HCT116 (cell line): ENCODE measurements at regions not wholly inside any gene's neighbourhood (a gene's known extent, or its start where the extent isn't known, plus 50 kb on each side); places are given as distances from the start of the nearest gene placed in this dataset.

Experiments used
- ATAC-seq: fragments of 200-7000 bp; cut with Tn5 transposase; 2 replicates; pipeline ENCODE4 v1.9.1; 2020; ENCODE audit warnings: mild to moderate bottlenecking, moderate library complexity
- BruUV-seq: library from RNA; stranded (reverse); fragments of 400-500 nt; replicated peaks from 2 replicates; lab custom pipeline; 2021; lab: Mats Ljungman, UMichigan
- CTCF ChIA-PET: fragments of 300-600 bp; sonication (Branson Sonifier 250); formaldehyde crosslinking; loops from one replicate; lab custom pipeline; 2021; ENCODE audit warnings: antibody characterized with exemption; lab: Charles Lee
- POLR2A ChIA-PET: fragments of 300-600, 350-600 bp; sonication (Branson Sonifier 250); formaldehyde crosslinking; loops from one replicate; lab custom pipeline; 2021; ENCODE audit warnings: antibody characterized with exemption; lab: Charles Lee
- RAD21 ChIA-PET, 2 experiments: fragments of 300-600 bp; sonication (Branson Sonifier 250); formaldehyde crosslinking; loops; one replicate each; lab custom pipeline; 2023; ENCODE audit warnings: low total read pairs in 2 of 2; ENCODE audit not compliant: uncharacterized antibody in 2 of 2, unreplicated experiment in 2 of 2, low non-redundant PET in 1 of 2; lab: Charles Lee
- DNase-seq: peaks from one replicate; pipeline ENCODE4 v3.0.0-alpha.2; 2010; ENCODE audit warnings: low read depth, low spot score
- H2AFZ ChIP-seq: fragments of 200-600 bp; shearing (Covaris generic), sonication (generic); 2 replicates; pipeline ENCODE4 v1.6.1; 2017; ENCODE audit warnings: low read depth, mixed run types, mixed read lengths, antibody characterized with exemption, low read length; ENCODE audit not compliant: poor library complexity, severe bottlenecking
- H3K27ac ChIP-seq: 2 replicates; pipeline ENCODE4 v1.5.1; 2012; ENCODE audit warnings: low read depth, low read length
- H3K27me3 ChIP-seq: fragments of 200-600 bp; sonication (generic); 2 replicates; pipeline ENCODE4 v1.6.1; 2016; ENCODE audit warnings: mixed run types, low read length, mixed read lengths; ENCODE audit not compliant: insufficient read depth
- H3K36me3 ChIP-seq, 2 experiments: fragments of 200-500 bp in 1 of 2; fragments of 200-600 bp in 1 of 2; sonication (Bioruptor generic) in 1 of 2; sonication (generic) in 1 of 2; 2 replicates each; pipeline versions ENCODE4 v1.5.1 to v1.6.1; 2014 to 2016; ENCODE audit warnings: low read length in 2 of 2, inconsistent platforms in 1 of 2, mixed read lengths in 1 of 2, mixed run types in 1 of 2; ENCODE audit not compliant: insufficient read depth in 2 of 2, control insufficient read depth in 1 of 2
- H3K4me1 ChIP-seq, 2 experiments: fragments of 200-600 bp in 1 of 2; sonication (generic) in 1 of 2; 2 replicates each; pipeline versions ENCODE4 v1.5.1 to v1.6.1; 2012 to 2017; ENCODE audit warnings: low read length in 2 of 2, inconsistent platforms in 1 of 2, mild to moderate bottlenecking in 1 of 2, mixed read lengths in 1 of 2, mixed run types in 1 of 2, moderate library complexity in 1 of 2; ENCODE audit not compliant: insufficient read depth in 2 of 2, control insufficient read depth in 1 of 2
- H3K4me2 ChIP-seq: fragments of 200-600 bp; sonication (generic); 2 replicates; pipeline ENCODE4 v1.6.1; 2017; ENCODE audit warnings: mixed run types, low read length, mixed read lengths
- H3K4me3 ChIP-seq, 2 experiments: fragments of 200-600 bp in 1 of 2; sonication (generic) in 1 of 2; replicated peaks in 1 of 2; 2 replicates each; pipeline ENCODE4 v1.5.1; 2011 to 2016; ENCODE audit warnings: low read length in 2 of 2, control low read depth in 1 of 2, low read depth in 1 of 2, mild to moderate bottlenecking in 1 of 2, mixed read lengths in 1 of 2, mixed run types in 1 of 2
- H3K79me2 ChIP-seq: fragments of 200-600 bp; sonication (generic); 2 replicates; pipeline ENCODE4 v1.6.1; 2017; ENCODE audit warnings: mild to moderate bottlenecking, mixed run types, low read length, moderate library complexity, mixed read lengths; ENCODE audit not compliant: insufficient read depth
- H3K9ac ChIP-seq: fragments of 200-600 bp; sonication (generic); 2 replicates; pipeline ENCODE4 v1.6.1; 2016; ENCODE audit warnings: low read length, mixed read lengths
- H3K9me2 ChIP-seq: fragments of 200-600 bp; sonication (generic), shearing (Covaris generic); 2 replicates; pipeline ENCODE4 v1.6.1; 2017; ENCODE audit warnings: mixed run types, mild to moderate bottlenecking, moderate library complexity; ENCODE audit not compliant: insufficient read depth
- H3K9me3 ChIP-seq, 2 experiments: fragments of 200-500 bp in 1 of 2; fragments of 200-600 bp in 1 of 2; sonication (Bioruptor generic) in 1 of 2; sonication (generic) in 1 of 2; 2 replicates each; pipeline ENCODE4 v1.6.1; 2014 to 2017; ENCODE audit warnings: low read length in 2 of 2, mixed read lengths in 2 of 2, inconsistent platforms in 1 of 2, low read depth in 1 of 2, mild to moderate bottlenecking in 1 of 2, mixed run types in 1 of 2, moderate library complexity in 1 of 2; ENCODE audit not compliant: control insufficient read depth in 1 of 2, insufficient read depth in 1 of 2
- H4K20me1 ChIP-seq: fragments of 200-600 bp; sonication (generic), shearing (Covaris generic); 2 replicates; pipeline ENCODE4 v1.6.1; 2017; ENCODE audit warnings: mixed run types, mild to moderate bottlenecking, moderate library complexity; ENCODE audit not compliant: insufficient read depth
- CEBPB ChIP-seq: IDR thresholded peaks from 2 replicates; pipeline ENCODE4 v1.6.1; 2012; ENCODE audit warnings: low read depth
- EGR1 ChIP-seq: IDR thresholded peaks from 2 replicates; pipeline ENCODE4 v1.6.1; 2012; ENCODE audit warnings: low read depth
- ELF1 ChIP-seq: IDR thresholded peaks from 2 replicates; pipeline ENCODE4 v1.6.1; 2012; ENCODE audit warnings: low read depth, borderline replicate concordance
- EZH2 ChIP-seq: fragments of 200-600 bp; sonication (generic); IDR thresholded peaks from 2 replicates; pipeline ENCODE4 v1.6.1; 2017; ENCODE audit warnings: antibody characterized with exemption, mixed run types
- FOSL1 ChIP-seq: IDR thresholded peaks from 2 replicates; pipeline ENCODE4 v1.6.1; 2012; ENCODE audit warnings: low read depth
- JUND ChIP-seq: IDR thresholded peaks from 2 replicates; pipeline ENCODE4 v1.6.1; 2012
- POLR2A ChIP-seq: IDR thresholded peaks from 2 replicates; pipeline ENCODE4 v1.7.0; 2011; ENCODE audit warnings: borderline replicate concordance; ENCODE audit not compliant: insufficient read depth, insufficient read length; ENCODE audit errors: extremely low read depth
- POLR2AphosphoS5 ChIP-seq: IDR thresholded peaks from 2 replicates; pipeline ENCODE4 v1.6.1; 2011; ENCODE audit warnings: mild to moderate bottlenecking, low read depth, low read length, moderate library complexity
- RAD21 ChIP-seq: IDR thresholded peaks from 2 replicates; pipeline ENCODE4 v1.6.1; 2012; ENCODE audit warnings: low read depth, mild to moderate bottlenecking
- SIN3A ChIP-seq: IDR thresholded peaks from 2 replicates; pipeline ENCODE4 v1.6.1; 2012; ENCODE audit warnings: low read depth
- TCF7L2 ChIP-seq: IDR thresholded peaks from 2 replicates; pipeline ENCODE4 v1.7.0; 2011; ENCODE audit warnings: borderline replicate concordance, inconsistent platforms; ENCODE audit not compliant: insufficient read depth, insufficient read length; ENCODE audit errors: extremely low read depth
- YY1 ChIP-seq: IDR thresholded peaks from 2 replicates; pipeline ENCODE4 v1.6.1; 2011; ENCODE audit warnings: low read length, low read depth, moderate library complexity, mild to moderate bottlenecking; ENCODE audit not compliant: insufficient replicate concordance; ENCODE audit errors: extremely low read depth
- ZFX ChIP-seq: fragments of 450-650 bp; IDR thresholded peaks from 2 replicates; pipeline ENCODE4 v1.6.1; 2017
- intact Hi-C: fragments of 100-400 bp; cut with micrococcal nuclease; formaldehyde crosslinking; loops from 2 replicates; pipeline ENCODE4 v1.10.0; 2022
- TF ChIP-seq, protein P1 (sequence below): IDR thresholded peaks from 2 replicates; pipeline ENCODE4 v1.6.1; 2011; ENCODE audit warnings: mild to moderate bottlenecking, low read length, moderate library complexity; ENCODE audit not compliant: insufficient replicate concordance; ENCODE audit errors: extremely low read depth
- TF ChIP-seq, protein P2 (sequence below), 3 experiments: fragments of 200-600 bp in 1 of 3; sonication (generic) in 1 of 3; IDR thresholded peaks in 2 of 3; conservative IDR thresholded peaks in 1 of 3; 2 replicates each; pipeline ENCODE4 v1.5.1; 2012 to 2017; ENCODE audit warnings: low read depth in 2 of 3, low read length in 2 of 3, antibody characterized with exemption in 1 of 3, borderline replicate concordance in 1 of 3, control low read depth in 1 of 3, mild to moderate bottlenecking in 1 of 3, mixed read lengths in 1 of 3, mixed run types in 1 of 3, moderate library complexity in 1 of 3; ENCODE audit not compliant: insufficient read depth in 1 of 3
- TF ChIP-seq, protein P3 (sequence below): IDR thresholded peaks from 2 replicates; pipeline ENCODE4 v1.6.1; 2012

DNA sequence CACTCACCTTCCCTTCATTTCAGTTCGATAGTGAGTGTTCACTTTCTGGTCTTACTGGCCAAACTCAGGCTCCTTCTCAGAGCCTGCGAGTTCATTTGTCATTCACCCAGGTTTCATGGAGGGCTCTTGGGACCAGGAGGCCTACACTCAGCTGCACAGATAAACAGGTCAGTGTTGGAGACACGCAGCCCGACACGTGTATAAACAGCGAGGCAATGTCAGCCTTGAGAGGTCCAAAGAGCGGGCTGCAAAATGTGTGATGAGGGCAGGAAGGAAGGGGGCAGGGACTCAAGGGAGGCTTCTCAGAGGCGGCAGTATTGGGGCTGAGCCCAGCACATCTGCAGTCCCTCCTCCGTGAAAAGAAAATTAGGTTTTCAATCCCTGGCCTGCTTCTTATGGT is 82.6 kb upstream of the ZNF618 start:
- BruUV-seq = no TSS peak
- Histone ChIP-seq H3K9me2 (no peaks in the 10 kb centered on the region), H3K4me2 (no peak overlapping the region), H3K9ac (no peak overlapping the region), H3K9me3 (peaks cover 0 to 6% of the 10 kb centered on the region in 2 experiments; a peak in 1 of 4 replicates), H4K20me1 (no peaks in the 10 kb centered on the region), H3K4me1 (no peaks in the 10 kb centered on the region), H3K27me3 (no peaks in the 10 kb centered on the region), H3K4me3 (no peak overlapping the region), H3K27ac (no peak overlapping the region), H3K36me3 (no peaks in the 10 kb centered on the region), H2AFZ (no peak overlapping the region), H3K79me2 (no peaks in the 10 kb centered on the region)
- intact Hi-C loops = no loop called here
- RAD21 ChIA-PET = no interaction called here
- TF ChIP-seq EZH2 (no peak), TCF7L2 (no peak), EGR1 (no peak), CEBPB (no peak), YY1 (no peak), JUND (no peak), FOSL1 (no peak), RAD21 (no peak)
- TF ChIP-seq, protein P1, sequence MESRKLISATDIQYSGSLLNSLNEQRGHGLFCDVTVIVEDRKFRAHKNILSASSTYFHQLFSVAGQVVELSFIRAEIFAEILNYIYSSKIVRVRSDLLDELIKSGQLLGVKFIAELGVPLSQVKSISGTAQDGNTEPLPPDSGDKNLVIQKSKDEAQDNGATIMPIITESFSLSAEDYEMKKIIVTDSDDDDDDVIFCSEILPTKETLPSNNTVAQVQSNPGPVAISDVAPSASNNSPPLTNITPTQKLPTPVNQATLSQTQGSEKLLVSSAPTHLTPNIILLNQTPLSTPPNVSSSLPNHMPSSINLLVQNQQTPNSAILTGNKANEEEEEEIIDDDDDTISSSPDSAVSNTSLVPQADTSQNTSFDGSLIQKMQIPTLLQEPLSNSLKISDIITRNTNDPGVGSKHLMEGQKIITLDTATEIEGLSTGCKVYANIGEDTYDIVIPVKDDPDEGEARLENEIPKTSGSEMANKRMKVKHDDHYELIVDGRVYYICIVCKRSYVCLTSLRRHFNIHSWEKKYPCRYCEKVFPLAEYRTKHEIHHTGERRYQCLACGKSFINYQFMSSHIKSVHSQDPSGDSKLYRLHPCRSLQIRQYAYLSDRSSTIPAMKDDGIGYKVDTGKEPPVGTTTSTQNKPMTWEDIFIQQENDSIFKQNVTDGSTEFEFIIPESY = no peak
- no peak for ATAC-seq
- DNase-seq = no peak
- CTCF ChIA-PET = no interaction called here
- POLR2A ChIA-PET = no interaction called here

DNA sequence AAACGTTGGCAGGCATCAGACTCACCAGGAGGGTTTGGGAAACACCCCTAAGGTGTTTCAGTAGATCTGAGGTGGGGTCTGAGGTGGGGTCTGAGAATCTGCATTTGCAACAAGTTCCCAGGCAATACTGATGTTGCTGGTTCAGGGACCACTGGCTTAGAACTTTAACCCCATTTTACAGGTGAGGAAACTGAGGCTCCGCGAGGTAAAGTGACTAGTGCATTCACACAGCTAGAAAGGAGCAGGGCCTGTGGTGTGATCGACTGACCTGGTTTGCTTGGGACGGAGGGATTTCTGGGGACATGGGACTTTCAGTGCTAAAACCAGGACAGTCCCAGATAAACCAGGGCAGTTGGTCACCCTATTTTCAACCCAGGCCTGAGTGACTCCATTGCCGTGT is 81.4 kb upstream of the ZNF618 start:
- H3K36me3 ChIP-seq = no peaks in the 10 kb centered on the region
- no TSS peak for BruUV-seq
- CTCF ChIA-PET = no interaction called here
- H4K20me1 ChIP-seq = no peaks in the 10 kb centered on the region
- no peak overlapping the region for H3K27ac ChIP-seq
- no peak overlapping the region for H3K4me2 ChIP-seq
- RAD21 ChIA-PET = no interaction called here
- no peak overlapping the region for H2AFZ ChIP-seq
- peaks cover 0 to 6% of the 10 kb centered on the region in 2 experiments; a peak in 1 of 4 replicates for H3K9me3 ChIP-seq
- ATAC-seq (no peak), DNase-seq (no peak)
- H3K9ac ChIP-seq = no peak overlapping the region
- H3K27me3 ChIP-seq = no peaks in the 10 kb centered on the region
- no peaks in the 10 kb centered on the region for H3K4me1 ChIP-seq
- H3K79me2 ChIP-seq = no peaks in the 10 kb centered on the region
- intact Hi-C loops = no loop called here
- TF ChIP-seq TCF7L2 = no peak
- TF ChIP-seq, protein P2, sequence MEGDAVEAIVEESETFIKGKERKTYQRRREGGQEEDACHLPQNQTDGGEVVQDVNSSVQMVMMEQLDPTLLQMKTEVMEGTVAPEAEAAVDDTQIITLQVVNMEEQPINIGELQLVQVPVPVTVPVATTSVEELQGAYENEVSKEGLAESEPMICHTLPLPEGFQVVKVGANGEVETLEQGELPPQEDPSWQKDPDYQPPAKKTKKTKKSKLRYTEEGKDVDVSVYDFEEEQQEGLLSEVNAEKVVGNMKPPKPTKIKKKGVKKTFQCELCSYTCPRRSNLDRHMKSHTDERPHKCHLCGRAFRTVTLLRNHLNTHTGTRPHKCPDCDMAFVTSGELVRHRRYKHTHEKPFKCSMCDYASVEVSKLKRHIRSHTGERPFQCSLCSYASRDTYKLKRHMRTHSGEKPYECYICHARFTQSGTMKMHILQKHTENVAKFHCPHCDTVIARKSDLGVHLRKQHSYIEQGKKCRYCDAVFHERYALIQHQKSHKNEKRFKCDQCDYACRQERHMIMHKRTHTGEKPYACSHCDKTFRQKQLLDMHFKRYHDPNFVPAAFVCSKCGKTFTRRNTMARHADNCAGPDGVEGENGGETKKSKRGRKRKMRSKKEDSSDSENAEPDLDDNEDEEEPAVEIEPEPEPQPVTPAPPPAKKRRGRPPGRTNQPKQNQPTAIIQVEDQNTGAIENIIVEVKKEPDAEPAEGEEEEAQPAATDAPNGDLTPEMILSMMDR (IDR thresholded peaks at IDR 0.05 in 2 of 3, conservative IDR thresholded peaks at IDR 0.05 in 1 of 3; ENCODE audit: borderline replicate concordance in 1 of 3, insufficient read depth in 1 of 3, low read depth in 2 of 3, low read length in 2 of 3) = no peak
- TF ChIP-seq POLR2AphosphoS5 = no peak
- TF ChIP-seq ZFX = no peak
- TF ChIP-seq ELF1 = no peak
- no peak for TF ChIP-seq EGR1
- TF ChIP-seq, protein P3, sequence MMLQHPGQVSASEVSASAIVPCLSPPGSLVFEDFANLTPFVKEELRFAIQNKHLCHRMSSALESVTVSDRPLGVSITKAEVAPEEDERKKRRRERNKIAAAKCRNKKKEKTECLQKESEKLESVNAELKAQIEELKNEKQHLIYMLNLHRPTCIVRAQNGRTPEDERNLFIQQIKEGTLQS = no peak
- no peak for TF ChIP-seq SIN3A
- TF ChIP-seq POLR2A = no peak
- H3K4me3 ChIP-seq = no peak overlapping the region
- no peaks in the 10 kb centered on the region for H3K9me2 ChIP-seq
- POLR2A ChIA-PET = no interaction called here
